ENCODE measurements at regions not wholly inside any gene's neighbourhood (a gene's known extent, or its start where the extent isn't known, plus 50 kb on each side); places are given as distances from the start of the nearest gene placed in this dataset.

DNA sequence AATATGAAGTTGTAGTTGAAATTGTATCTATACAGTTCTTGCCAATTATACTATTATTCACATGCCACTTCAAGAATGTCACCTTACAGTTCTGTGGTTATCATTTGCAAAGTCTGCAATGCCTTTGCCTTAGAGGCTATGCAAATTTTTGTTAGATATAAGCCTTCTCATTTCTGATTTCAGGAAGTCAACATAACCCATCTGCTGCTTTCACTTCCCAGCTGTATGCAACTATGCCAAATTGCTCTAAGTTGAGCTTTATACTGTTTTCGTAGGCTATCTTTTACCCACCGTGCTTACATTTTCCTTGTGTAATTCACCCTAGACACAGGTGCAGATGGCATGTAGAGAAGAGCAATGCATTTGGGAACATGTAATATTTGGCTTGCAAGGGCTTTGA lies 1083.0 kb downstream of the CDH9 start:
- intact Hi-C loops (cut with micrococcal nuclease; ENCODE audit: unreplicated experiment): no loop called here
- TF ChIP-seq ZNF766 (CRISPR knock-in tag; IDR thresholded peaks at IDR 0.05; ENCODE audit: borderline replicate concordance): no peak
- TF ChIP-seq NFKB2 (CRISPR knock-in tag; IDR thresholded peaks at IDR 0.05; ENCODE audit: borderline replicate concordance): no peak
- TF ChIP-seq MYNN (CRISPR knock-in tag; IDR thresholded peaks at IDR 0.05; ENCODE audit: low read depth): no peak
- TF ChIP-seq, protein P1, sequence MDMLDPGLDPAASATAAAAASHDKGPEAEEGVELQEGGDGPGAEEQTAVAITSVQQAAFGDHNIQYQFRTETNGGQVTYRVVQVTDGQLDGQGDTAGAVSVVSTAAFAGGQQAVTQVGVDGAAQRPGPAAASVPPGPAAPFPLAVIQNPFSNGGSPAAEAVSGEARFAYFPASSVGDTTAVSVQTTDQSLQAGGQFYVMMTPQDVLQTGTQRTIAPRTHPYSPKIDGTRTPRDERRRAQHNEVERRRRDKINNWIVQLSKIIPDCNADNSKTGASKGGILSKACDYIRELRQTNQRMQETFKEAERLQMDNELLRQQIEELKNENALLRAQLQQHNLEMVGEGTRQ (IDR thresholded peaks at IDR 0.05; ENCODE audit: low read depth, low read length): no peak
- TF ChIP-seq, protein P1 (CRISPR knock-in tag; IDR thresholded peaks at IDR 0.05; ENCODE audit: borderline replicate concordance): no peak
- no peak for TF ChIP-seq AGO2 (optimal IDR thresholded peaks at IDR 0.05; ENCODE audit: low read depth, low read length)
- TF ChIP-seq, protein P2, sequence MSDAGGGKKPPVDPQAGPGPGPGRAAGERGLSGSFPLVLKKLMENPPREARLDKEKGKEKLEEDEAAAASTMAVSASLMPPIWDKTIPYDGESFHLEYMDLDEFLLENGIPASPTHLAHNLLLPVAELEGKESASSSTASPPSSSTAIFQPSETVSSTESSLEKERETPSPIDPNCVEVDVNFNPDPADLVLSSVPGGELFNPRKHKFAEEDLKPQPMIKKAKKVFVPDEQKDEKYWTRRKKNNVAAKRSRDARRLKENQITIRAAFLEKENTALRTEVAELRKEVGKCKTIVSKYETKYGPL (CRISPR knock-in tag; IDR thresholded peaks at IDR 0.05): no peak
- TF ChIP-seq, protein P3, sequence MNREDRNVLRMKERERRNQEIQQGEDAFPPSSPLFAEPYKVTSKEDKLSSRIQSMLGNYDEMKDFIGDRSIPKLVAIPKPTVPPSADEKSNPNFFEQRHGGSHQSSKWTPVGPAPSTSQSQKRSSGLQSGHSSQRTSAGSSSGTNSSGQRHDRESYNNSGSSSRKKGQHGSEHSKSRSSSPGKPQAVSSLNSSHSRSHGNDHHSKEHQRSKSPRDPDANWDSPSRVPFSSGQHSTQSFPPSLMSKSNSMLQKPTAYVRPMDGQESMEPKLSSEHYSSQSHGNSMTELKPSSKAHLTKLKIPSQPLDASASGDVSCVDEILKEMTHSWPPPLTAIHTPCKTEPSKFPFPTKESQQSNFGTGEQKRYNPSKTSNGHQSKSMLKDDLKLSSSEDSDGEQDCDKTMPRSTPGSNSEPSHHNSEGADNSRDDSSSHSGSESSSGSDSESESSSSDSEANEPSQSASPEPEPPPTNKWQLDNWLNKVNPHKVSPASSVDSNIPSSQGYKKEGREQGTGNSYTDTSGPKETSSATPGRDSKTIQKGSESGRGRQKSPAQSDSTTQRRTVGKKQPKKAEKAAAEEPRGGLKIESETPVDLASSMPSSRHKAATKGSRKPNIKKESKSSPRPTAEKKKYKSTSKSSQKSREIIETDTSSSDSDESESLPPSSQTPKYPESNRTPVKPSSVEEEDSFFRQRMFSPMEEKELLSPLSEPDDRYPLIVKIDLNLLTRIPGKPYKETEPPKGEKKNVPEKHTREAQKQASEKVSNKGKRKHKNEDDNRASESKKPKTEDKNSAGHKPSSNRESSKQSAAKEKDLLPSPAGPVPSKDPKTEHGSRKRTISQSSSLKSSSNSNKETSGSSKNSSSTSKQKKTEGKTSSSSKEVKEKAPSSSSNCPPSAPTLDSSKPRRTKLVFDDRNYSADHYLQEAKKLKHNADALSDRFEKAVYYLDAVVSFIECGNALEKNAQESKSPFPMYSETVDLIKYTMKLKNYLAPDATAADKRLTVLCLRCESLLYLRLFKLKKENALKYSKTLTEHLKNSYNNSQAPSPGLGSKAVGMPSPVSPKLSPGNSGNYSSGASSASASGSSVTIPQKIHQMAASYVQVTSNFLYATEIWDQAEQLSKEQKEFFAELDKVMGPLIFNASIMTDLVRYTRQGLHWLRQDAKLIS (CRISPR knock-in tag; IDR thresholded peaks at IDR 0.05): no peak
- TF ChIP-seq, protein P4, sequence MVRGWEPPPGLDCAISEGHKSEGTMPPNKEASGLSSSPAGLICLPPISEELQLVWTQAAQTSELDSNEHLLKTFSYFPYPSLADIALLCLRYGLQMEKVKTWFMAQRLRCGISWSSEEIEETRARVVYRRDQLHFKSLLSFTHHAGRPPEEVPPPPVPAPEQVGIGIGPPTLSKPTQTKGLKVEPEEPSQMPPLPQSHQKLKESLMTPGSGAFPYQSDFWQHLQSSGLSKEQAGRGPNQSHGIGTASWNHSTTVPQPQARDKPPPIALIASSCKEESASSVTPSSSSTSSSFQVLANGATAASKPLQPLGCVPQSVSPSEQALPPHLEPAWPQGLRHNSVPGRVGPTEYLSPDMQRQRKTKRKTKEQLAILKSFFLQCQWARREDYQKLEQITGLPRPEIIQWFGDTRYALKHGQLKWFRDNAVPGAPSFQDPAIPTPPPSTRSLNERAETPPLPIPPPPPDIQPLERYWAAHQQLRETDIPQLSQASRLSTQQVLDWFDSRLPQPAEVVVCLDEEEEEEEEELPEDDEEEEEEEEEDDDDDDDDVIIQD (CRISPR knock-in tag; IDR thresholded peaks at IDR 0.05; ENCODE audit: low read depth): no peak
- TF ChIP-seq SRSF9 (IDR thresholded peaks at IDR 0.05; ENCODE audit: borderline replicate concordance, insufficient read depth, low read depth, low read length, poor library complexity, severe bottlenecking): no peak
- TF ChIP-seq ZNF891 (CRISPR knock-in tag; IDR thresholded peaks at IDR 0.05): no peak
- TF ChIP-seq, protein P5, sequence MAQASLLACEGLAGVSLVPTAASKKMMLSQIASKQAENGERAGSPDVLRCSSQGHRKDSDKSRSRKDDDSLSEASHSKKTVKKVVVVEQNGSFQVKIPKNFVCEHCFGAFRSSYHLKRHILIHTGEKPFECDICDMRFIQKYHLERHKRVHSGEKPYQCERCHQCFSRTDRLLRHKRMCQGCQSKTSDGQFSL (CRISPR knock-in tag; IDR thresholded peaks at IDR 0.05): no peak
- TF ChIP-seq NFE2L2 (IDR thresholded peaks at IDR 0.05; ENCODE audit: low read length): no peak
- TF ChIP-seq ZNF556 (CRISPR knock-in tag; IDR thresholded peaks at IDR 0.05; ENCODE audit: borderline replicate concordance): no peak
- TF ChIP-seq DNMT3B (CRISPR knock-in tag; conservative IDR thresholded peaks at IDR 0.05): no peak

More for the DNA sequence above, 1083.0 kb downstream of the CDH9 start:
- ATAC-seq: no peak
- no peak for DNase-seq (ENCODE audit: low spot score)
- Histone ChIP-seq H3K4me2 (ENCODE audit: low read depth, low read length) (no peak overlapping the region), H3K9ac (ENCODE audit: insufficient read depth, low read depth, low read length) (no peak overlapping the region), H3K4me1 (ENCODE audit: insufficient read depth, low read length) (no peaks in the 10 kb centered on the region), H3K27me3 (ENCODE audit: control insufficient read depth in 1 of 2, insufficient read depth in 2 of 2, low read length in 2 of 2) (no peaks in the 10 kb centered on the region), H3K27ac (ENCODE audit: extremely low read length, insufficient read depth, low read length) (no peak overlapping the region), H3K79me2 (ENCODE audit: insufficient read depth, low read length) (no peaks in the 10 kb centered on the region), H3K36me3 (replicated peaks in 1 of 2; ENCODE audit: control insufficient read depth in 1 of 2, insufficient read depth in 2 of 2, low read length in 2 of 2) (no peaks in the 10 kb centered on the region), H3K9me3 (ENCODE audit: low read length) (peaks cover 78% of the 10 kb centered on the region), H4K20me1 (ENCODE audit: insufficient read depth, low read length) (no peaks in the 10 kb centered on the region), H3K4me3 (replicated peaks in 1 of 3; ENCODE audit: insufficient read depth in 1 of 3, low read depth in 2 of 3, low read length in 3 of 3) (no peak overlapping the region), H2AFZ (ENCODE audit: low read length) (no peak overlapping the region)
- 5% methylated on average over 2 of the region's 2 CpGs for WGBS (ENCODE audit: low lambda C conversion rate)
- FAIRE-seq: no peak
- BruUV-seq (replicated peaks): no TSS peak
- in situ Hi-C loops (cut with HindIII; ENCODE audit: extremely low pct_ligation_motif_present, low pct_unique_long_range_greater_than_20kb): no loop called here
- ChIA-PET POLR2A (no interaction called here), CTCF (ENCODE audit: low intra/inter-chr PET ratio, low total read pairs) (no interaction called here)
